Loucy (cell line): ENCODE measurements at regions not wholly inside any gene's neighbourhood (a gene's known extent, or its start where the extent isn't known, plus 50 kb on each side); places are given as distances from the start of the nearest gene placed in this dataset.

ENCODE experiments used
- H2AFZ ChIP-seq: fragments of 200-600 bp; sonication (generic); 2 replicates; pipeline ENCODE4 v1.6.0; 2016; ENCODE audit warnings: antibody characterized with exemption, mild to moderate bottlenecking, low read length, moderate library complexity
- H3F3A ChIP-seq: fragments of 200-600 bp; 2 replicates; pipeline ENCODE4 v1.6.0; 2016; ENCODE audit warnings: antibody characterized with exemption, low read depth, mild to moderate bottlenecking
- H3K27me3 ChIP-seq: fragments of 200-600 bp; sonication (generic); 2 replicates; pipeline ENCODE4 v1.6.1; 2014; ENCODE audit warnings: low read length, mild to moderate bottlenecking; ENCODE audit not compliant: insufficient read depth, poor library complexity, severe bottlenecking
- H3K36me3 ChIP-seq: fragments of 200-600 bp; sonication (generic); 2 replicates; pipeline ENCODE4 v1.6.1; 2016; ENCODE audit warnings: low read length; ENCODE audit not compliant: insufficient read depth
- H3K4me1 ChIP-seq: fragments of 200-600 bp; sonication (generic); 2 replicates; pipeline ENCODE4 v1.5.1; 2014; ENCODE audit warnings: low read length, mild to moderate bottlenecking; ENCODE audit not compliant: insufficient read depth, poor library complexity, severe bottlenecking
- H3K4me2 ChIP-seq: fragments of 200-600 bp; sonication (generic); 2 replicates; pipeline ENCODE4 v1.6.0; 2014; ENCODE audit warnings: antibody characterized with exemption, low read length, low read depth, mild to moderate bottlenecking; ENCODE audit not compliant: poor library complexity, severe bottlenecking
- H3K4me3 ChIP-seq: fragments of 200-600 bp; sonication (generic); 2 replicates; pipeline ENCODE4 v1.5.1; 2014; ENCODE audit warnings: low read length, mild to moderate bottlenecking, mixed read lengths; ENCODE audit not compliant: poor library complexity, severe bottlenecking
- H3K79me2 ChIP-seq: fragments of 200-600 bp; sonication (generic); 2 replicates; pipeline ENCODE4 v1.6.1; 2014; ENCODE audit warnings: low read length; ENCODE audit not compliant: insufficient read depth
- H3K9ac ChIP-seq: fragments of 200-600 bp; sonication (generic); 2 replicates; pipeline ENCODE4 v1.6.0; 2014; ENCODE audit warnings: mild to moderate bottlenecking, low read depth, low read length, moderate library complexity; ENCODE audit not compliant: poor library complexity, severe bottlenecking
- H3K9me2 ChIP-seq: fragments of 200-600 bp; sonication (generic); replicated peaks from 2 replicates; pipeline ENCODE4 v1.6.1; 2016; ENCODE audit warnings: low read depth, low read length, mixed read lengths
- H3K9me3 ChIP-seq: fragments of 200-600 bp; sonication (generic); 2 replicates; pipeline ENCODE4 v1.6.1; 2014; ENCODE audit warnings: mild to moderate bottlenecking, antibody characterized with exemption, low read length, low read depth; ENCODE audit not compliant: insufficient read depth
- H4K20me1 ChIP-seq: fragments of 200-600 bp; sonication (generic); 2 replicates; pipeline ENCODE4 v1.6.0; 2014; ENCODE audit warnings: antibody characterized with exemption, low read length, mild to moderate bottlenecking; ENCODE audit not compliant: insufficient read depth, poor library complexity, severe bottlenecking
- EZH2phosphoT487 ChIP-seq: fragments of 200-600 bp; IDR thresholded peaks from 2 replicates; pipeline ENCODE4 v1.6.1; 2018; ENCODE audit warnings: antibody characterized with exemption, mild to moderate bottlenecking, moderate library complexity, borderline replicate concordance
- TF ChIP-seq, protein P1 (sequence below): fragments of 200-600 bp; sonication (generic); conservative IDR thresholded peaks from 2 replicates; pipeline ENCODE4 v1.5.1; 2014; ENCODE audit warnings: mild to moderate bottlenecking, antibody characterized with exemption, low read length

DNA sequence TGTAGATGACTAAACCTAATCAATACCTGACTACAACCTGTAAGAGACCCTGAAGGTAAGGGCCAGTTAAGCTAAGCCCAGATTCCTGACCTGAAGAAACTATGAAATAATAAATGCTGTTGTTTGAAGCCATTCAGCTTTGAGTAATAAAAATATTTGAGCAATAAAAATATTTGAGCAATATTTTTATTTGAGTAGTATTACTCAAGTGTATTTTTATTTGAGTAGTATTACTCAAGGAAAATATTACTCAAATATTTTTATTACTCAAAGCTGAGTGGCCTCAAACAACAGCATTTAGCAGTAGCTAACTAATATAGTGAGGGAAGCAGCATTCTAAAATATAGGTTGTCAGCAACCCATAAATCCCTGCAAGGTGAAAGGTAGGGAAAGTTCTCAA is 143.8 kb upstream of the RARB start:
- TF ChIP-seq, protein P1, sequence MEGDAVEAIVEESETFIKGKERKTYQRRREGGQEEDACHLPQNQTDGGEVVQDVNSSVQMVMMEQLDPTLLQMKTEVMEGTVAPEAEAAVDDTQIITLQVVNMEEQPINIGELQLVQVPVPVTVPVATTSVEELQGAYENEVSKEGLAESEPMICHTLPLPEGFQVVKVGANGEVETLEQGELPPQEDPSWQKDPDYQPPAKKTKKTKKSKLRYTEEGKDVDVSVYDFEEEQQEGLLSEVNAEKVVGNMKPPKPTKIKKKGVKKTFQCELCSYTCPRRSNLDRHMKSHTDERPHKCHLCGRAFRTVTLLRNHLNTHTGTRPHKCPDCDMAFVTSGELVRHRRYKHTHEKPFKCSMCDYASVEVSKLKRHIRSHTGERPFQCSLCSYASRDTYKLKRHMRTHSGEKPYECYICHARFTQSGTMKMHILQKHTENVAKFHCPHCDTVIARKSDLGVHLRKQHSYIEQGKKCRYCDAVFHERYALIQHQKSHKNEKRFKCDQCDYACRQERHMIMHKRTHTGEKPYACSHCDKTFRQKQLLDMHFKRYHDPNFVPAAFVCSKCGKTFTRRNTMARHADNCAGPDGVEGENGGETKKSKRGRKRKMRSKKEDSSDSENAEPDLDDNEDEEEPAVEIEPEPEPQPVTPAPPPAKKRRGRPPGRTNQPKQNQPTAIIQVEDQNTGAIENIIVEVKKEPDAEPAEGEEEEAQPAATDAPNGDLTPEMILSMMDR, result no peak
- TF ChIP-seq EZH2phosphoT487, result no peak
- Histone ChIP-seq H3F3A (no peaks in the 10 kb centered on the region), H3K36me3 (no peaks in the 10 kb centered on the region), H4K20me1 (no peaks in the 10 kb centered on the region), H3K4me3 (no peak overlapping the region), H3K27me3 (no peaks in the 10 kb centered on the region), H3K9ac (no peak overlapping the region), H3K9me2 (no peaks in the 10 kb centered on the region), H3K9me3 (no peaks in the 10 kb centered on the region), H2AFZ (no peak overlapping the region), H3K4me2 (no peak overlapping the region), H3K79me2 (no peaks in the 10 kb centered on the region), H3K4me1 (no peaks in the 10 kb centered on the region)

DNA sequence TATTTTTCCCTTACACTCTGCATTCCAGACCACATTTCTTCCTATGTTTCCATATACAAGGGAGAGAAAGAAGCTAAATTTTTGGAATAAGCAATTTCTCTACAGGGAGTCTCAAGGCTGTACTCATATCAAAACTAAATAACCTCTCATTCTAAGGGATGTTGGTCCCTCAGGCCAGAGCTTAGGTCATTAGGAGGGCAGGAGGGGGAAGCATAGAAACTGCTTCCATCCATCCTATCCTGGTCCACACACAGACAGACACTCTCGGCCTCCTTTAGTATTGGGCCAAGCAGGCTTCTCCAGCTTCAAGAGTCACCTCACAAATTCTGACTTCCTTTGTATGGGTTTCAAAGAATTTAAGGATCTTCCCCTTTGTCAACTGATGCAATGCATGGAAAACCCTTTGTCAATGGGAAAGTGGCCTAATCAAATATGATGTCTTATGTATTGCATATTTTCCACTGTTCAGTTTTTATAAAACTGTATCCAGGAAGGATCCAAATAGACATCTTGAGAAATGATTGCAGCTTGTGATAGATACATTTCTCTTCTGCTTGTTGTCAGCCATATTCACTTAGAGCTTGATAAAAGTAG is 140.7 kb upstream of the RARB start:
- Histone ChIP-seq H3K9ac (no peak overlapping the region), H3K4me2 (no peak overlapping the region), H3K9me2 (no peaks in the 10 kb centered on the region), H2AFZ (no peak overlapping the region), H3K36me3 (no peaks in the 10 kb centered on the region), H3K4me3 (no peak overlapping the region), H3K9me3 (no peaks in the 10 kb centered on the region), H4K20me1 (no peaks in the 10 kb centered on the region), H3K27me3 (no peaks in the 10 kb centered on the region), H3F3A (no peaks in the 10 kb centered on the region), H3K4me1 (peaks cover 16% of the 10 kb centered on the region), H3K79me2 (no peaks in the 10 kb centered on the region)
- no peak for TF ChIP-seq EZH2phosphoT487
- TF ChIP-seq, protein P1, result no peak

DNA sequence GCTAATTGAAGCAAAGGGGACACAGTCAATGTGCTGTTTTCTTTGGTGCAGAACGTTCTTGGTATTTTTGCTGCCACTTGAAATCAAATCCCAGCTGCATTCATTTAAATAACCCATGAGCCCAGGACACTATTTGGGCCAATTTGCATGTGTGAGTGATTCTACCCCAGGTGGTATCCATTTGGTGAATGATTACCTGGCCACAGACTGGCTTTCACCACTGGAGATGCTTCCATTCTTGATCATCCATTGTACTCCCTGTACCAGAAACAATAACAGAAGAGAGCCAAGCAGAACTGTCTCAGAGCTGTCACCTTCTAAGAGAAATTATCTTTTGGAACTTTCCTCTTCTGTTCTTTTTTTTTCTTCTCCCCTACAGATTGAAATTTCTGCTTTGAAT is 139.7 kb upstream of the RARB start:
- no peak overlapping the region for H3K9ac ChIP-seq
- no peaks in the 10 kb centered on the region for H3K79me2 ChIP-seq
- no peaks in the 10 kb centered on the region for H3K9me2 ChIP-seq
- no peak overlapping the region for H3K4me3 ChIP-seq
- H3K36me3 ChIP-seq, result no peaks in the 10 kb centered on the region
- no peak overlapping the region for H3K4me2 ChIP-seq
- no peaks in the 10 kb centered on the region for H3F3A ChIP-seq
- no peaks in the 10 kb centered on the region for H3K27me3 ChIP-seq
- peaks cover 25% of the 10 kb centered on the region for H3K4me1 ChIP-seq
- no peak for TF ChIP-seq EZH2phosphoT487
- TF ChIP-seq, protein P1, result no peak
- H2AFZ ChIP-seq, result no peak overlapping the region
- H4K20me1 ChIP-seq, result no peaks in the 10 kb centered on the region
- no peaks in the 10 kb centered on the region for H3K9me3 ChIP-seq
